ENCODE measurements at regions not wholly inside any gene's neighbourhood (a gene's known extent, or its start where the extent isn't known, plus 50 kb on each side); places are given as distances from the start of the nearest gene placed in this dataset.
"Not testable (repeated sequence)": the region's sequence is repeated elsewhere in the genome, so short reads cannot be mapped to it uniquely, and the experiment has no call there.

DNA sequence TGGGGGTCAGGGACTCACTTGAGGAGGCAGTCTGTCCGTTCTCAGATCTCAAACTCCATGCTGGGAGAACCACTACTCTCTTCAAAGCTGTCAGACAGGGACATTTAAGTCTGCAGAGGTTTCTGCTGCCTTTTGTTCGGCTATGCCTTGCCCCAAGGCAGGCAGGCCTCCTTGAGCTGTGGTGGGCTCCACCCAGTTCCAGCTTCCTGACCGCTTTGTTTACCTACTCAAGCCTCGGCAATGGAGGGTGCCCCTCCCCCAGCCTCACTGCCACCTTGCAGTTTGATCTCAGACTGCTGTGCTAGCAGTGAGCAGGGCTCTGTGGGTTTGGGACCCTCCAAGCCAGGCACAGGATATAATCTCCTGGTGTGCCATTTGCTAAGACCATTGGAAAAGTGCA lies 530.0 kb downstream of the LRRIQ3 start:
- DNase-seq (ENCODE audit: low spot score); H3K9me3 Mint-ChIP-seq; intact Hi-C loops (cut with micrococcal nuclease); H3K4me1 Mint-ChIP-seq (ENCODE audit: low read depth); H3K27ac Mint-ChIP-seq; H3K36me3 Mint-ChIP-seq (ENCODE audit: low read depth); H3K27me3 Mint-ChIP-seq (ENCODE audit: insufficient read depth); H3K4me3 Mint-ChIP-seq: not testable (repeated sequence)

DNA sequence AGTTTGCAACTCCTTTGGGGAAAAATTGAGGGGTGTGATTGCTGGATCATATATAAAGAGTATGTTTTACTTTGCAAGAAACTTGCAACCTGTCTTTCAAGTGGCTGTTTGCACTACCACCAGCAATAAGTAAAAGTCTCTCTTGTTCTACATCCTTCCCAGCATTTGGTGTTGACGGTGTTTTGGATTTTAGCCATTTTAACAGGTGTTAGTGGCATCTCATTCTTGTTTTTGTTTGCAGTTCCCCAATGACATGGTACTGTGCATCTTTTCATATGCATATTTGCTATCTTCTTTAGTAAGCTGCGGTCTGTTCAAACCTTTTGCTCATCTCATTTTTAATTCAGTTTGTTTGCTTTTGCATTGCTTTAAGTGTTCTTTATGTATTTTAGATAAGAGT lies 535.5 kb downstream of the LRRIQ3 start:
- peaks cover 5% of the 10 kb centered on the region for H3K9me3 Mint-ChIP-seq
- H3K27ac Mint-ChIP-seq: no peak overlapping the region
- intact Hi-C loops (cut with micrococcal nuclease): no loop called here
- H3K4me3 Mint-ChIP-seq: no peak overlapping the region
- H3K4me1 Mint-ChIP-seq (ENCODE audit: low read depth): no peaks in the 10 kb centered on the region
- no peaks in the 10 kb centered on the region for H3K36me3 Mint-ChIP-seq (ENCODE audit: low read depth)
- no peaks in the 10 kb centered on the region for H3K27me3 Mint-ChIP-seq (ENCODE audit: insufficient read depth)
- no peak for DNase-seq (ENCODE audit: low spot score)

- DNase-seq (ENCODE audit: low spot score): no peak
- H3K27me3 Mint-ChIP-seq (ENCODE audit: insufficient read depth): no peaks in the 10 kb centered on the region
- H3K4me3 Mint-ChIP-seq: no peak overlapping the region
- H3K9me3 Mint-ChIP-seq: peaks cover 5% of the 10 kb centered on the region
- H3K4me1 Mint-ChIP-seq (ENCODE audit: low read depth): no peaks in the 10 kb centered on the region
- no peaks in the 10 kb centered on the region for H3K36me3 Mint-ChIP-seq (ENCODE audit: low read depth)
- intact Hi-C loops (cut with micrococcal nuclease): no loop called here
- H3K27ac Mint-ChIP-seq: no peak overlapping the region
These were observed 538.8 kb downstream of the LRRIQ3 start for GRCh38 chr1:73659136-73659535.

DNA sequence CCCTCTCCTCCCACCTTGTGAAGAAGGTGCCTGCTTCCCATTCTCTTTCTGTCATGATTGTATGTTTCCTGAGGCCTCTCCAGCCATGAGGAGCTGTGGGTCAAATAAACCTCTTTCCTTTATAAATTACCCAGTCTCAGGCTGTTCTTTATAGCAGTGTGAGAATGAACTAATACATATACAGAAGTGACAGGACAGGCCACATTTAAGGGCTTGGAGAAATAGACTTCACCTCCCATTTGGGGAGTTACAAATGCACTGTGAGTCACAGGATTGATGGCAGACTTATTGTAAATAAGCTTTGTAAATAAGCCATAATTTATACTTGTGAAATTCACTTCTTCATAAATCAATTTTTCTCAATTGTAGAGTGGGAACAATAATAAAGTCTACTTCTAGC lies 543.3 kb downstream of the LRRIQ3 start:
- peaks cover 5% of the 10 kb centered on the region for H3K9me3 Mint-ChIP-seq
- H3K4me1 Mint-ChIP-seq (ENCODE audit: low read depth): no peaks in the 10 kb centered on the region
- H3K27me3 Mint-ChIP-seq (ENCODE audit: insufficient read depth): no peaks in the 10 kb centered on the region
- no peak overlapping the region for H3K4me3 Mint-ChIP-seq
- no peaks in the 10 kb centered on the region for H3K36me3 Mint-ChIP-seq (ENCODE audit: low read depth)
- DNase-seq (ENCODE audit: low spot score): no peak
- intact Hi-C loops (cut with micrococcal nuclease): no loop called here
- no peak overlapping the region for H3K27ac Mint-ChIP-seq

DNA sequence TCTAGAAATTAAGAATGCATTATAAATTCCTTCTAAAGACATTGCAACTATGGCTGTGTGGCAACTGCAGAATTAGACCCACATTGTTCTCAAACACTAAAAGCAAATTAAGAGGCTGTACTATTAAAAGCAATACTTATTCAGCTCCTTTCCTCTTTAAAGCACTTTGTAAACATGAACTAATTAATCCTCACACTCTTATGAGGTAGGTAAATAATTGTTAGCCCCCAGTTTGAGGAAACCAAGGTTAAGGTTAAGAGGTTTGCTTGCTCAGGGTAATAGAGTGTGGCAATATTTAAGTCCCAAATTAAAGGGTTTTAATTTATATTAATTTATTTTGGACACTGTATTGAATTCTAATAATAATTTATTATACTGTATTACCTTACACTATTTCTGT lies 553.8 kb downstream of the LRRIQ3 start:
- Mint-ChIP-seq H3K4me1 (ENCODE audit: low read depth) (no peaks in the 10 kb centered on the region), H3K4me3 (no peak overlapping the region), H3K36me3 (ENCODE audit: low read depth) (no peaks in the 10 kb centered on the region), H3K27me3 (ENCODE audit: insufficient read depth) (no peaks in the 10 kb centered on the region), H3K27ac (no peak overlapping the region), H3K9me3 (no peaks in the 10 kb centered on the region)
- DNase-seq (ENCODE audit: low spot score): no peak
- intact Hi-C loops (cut with micrococcal nuclease): no loop called here

DNA sequence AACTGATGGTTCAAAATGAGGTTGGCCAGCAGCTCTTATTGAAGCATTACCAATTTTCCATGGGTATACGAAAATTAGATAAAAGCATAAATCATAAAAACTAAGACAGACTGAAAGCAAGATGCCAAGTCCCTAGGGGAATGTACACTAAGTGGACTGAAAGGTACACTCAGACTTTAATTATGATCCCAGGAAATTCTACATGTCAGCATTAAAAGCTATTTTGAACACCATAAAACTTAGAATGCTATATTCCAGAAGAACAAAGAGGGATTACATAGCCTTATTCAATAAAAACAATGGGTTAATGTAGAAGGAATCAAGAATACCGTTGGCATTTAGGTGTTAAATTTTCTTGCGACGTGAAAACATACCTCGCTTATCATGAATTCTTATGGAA lies 558.5 kb downstream of the LRRIQ3 start:
- no peaks in the 10 kb centered on the region for H3K9me3 Mint-ChIP-seq
- no peaks in the 10 kb centered on the region for H3K4me1 Mint-ChIP-seq (ENCODE audit: low read depth)
- no peak for DNase-seq (ENCODE audit: low spot score)
- no peaks in the 10 kb centered on the region for H3K36me3 Mint-ChIP-seq (ENCODE audit: low read depth)
- intact Hi-C loops (cut with micrococcal nuclease): no loop called here
- H3K27ac Mint-ChIP-seq: no peak overlapping the region
- no peaks in the 10 kb centered on the region for H3K27me3 Mint-ChIP-seq (ENCODE audit: insufficient read depth)
- H3K4me3 Mint-ChIP-seq: no peak overlapping the region

GRCh38 chr1:73637264-73637663 lies 560.7 kb downstream of the LRRIQ3 start:
- H3K27ac Mint-ChIP-seq: no peak overlapping the region
- H3K27me3 Mint-ChIP-seq (ENCODE audit: insufficient read depth): no peaks in the 10 kb centered on the region
- DNase-seq (ENCODE audit: low spot score): no peak
- H3K4me3 Mint-ChIP-seq: no peak overlapping the region
- H3K9me3 Mint-ChIP-seq: no peaks in the 10 kb centered on the region
- intact Hi-C loops (cut with micrococcal nuclease): no loop called here
- H3K36me3 Mint-ChIP-seq (ENCODE audit: low read depth): no peaks in the 10 kb centered on the region
- no peaks in the 10 kb centered on the region for H3K4me1 Mint-ChIP-seq (ENCODE audit: low read depth)

DNA sequence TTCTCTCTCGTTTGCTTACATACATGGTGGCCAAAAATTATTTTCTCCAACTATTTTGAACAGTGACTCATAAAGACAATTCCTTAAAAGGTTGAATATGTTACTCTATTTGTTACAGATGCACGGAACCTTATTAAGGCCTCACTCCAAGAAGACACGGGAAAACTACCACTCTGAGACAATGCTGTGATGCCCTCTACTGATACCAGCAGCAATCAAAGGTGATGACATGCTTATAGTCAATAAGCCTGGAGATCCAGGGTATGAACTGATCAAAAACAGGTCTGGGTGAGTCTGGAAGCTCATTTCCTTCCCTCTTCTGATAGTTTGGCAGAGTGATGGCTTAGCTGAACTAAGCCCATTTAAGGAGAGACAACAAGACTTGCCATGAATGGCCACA lies 563.0 kb downstream of the LRRIQ3 start:
- DNase-seq (ENCODE audit: low spot score): no peak
- no peaks in the 10 kb centered on the region for H3K36me3 Mint-ChIP-seq (ENCODE audit: low read depth)
- no peak overlapping the region for H3K27ac Mint-ChIP-seq
- intact Hi-C loops (cut with micrococcal nuclease): no loop called here
- no peaks in the 10 kb centered on the region for H3K4me1 Mint-ChIP-seq (ENCODE audit: low read depth)
- H3K9me3 Mint-ChIP-seq: peaks cover 4% of the 10 kb centered on the region
- no peak overlapping the region for H3K4me3 Mint-ChIP-seq
- no peaks in the 10 kb centered on the region for H3K27me3 Mint-ChIP-seq (ENCODE audit: insufficient read depth)

GRCh38 chr1:73627723-73628122 lies 570.3 kb downstream of the LRRIQ3 start:
- Mint-ChIP-seq H3K27me3 (ENCODE audit: insufficient read depth) (no peaks in the 10 kb centered on the region), H3K4me1 (ENCODE audit: low read depth) (no peaks in the 10 kb centered on the region), H3K27ac (no peak overlapping the region), H3K4me3 (no peak overlapping the region), H3K36me3 (ENCODE audit: low read depth) (no peaks in the 10 kb centered on the region), H3K9me3 (peaks cover 11% of the 10 kb centered on the region)
- no peak for DNase-seq (ENCODE audit: low spot score)
- intact Hi-C loops (cut with micrococcal nuclease): no loop called here

- H3K27me3 Mint-ChIP-seq (ENCODE audit: insufficient read depth): no peaks in the 10 kb centered on the region
- DNase-seq (ENCODE audit: low spot score): no peak
- no peak overlapping the region for H3K4me3 Mint-ChIP-seq
- H3K9me3 Mint-ChIP-seq: peaks cover 11% of the 10 kb centered on the region
- H3K27ac Mint-ChIP-seq: no peak overlapping the region
- no peaks in the 10 kb centered on the region for H3K4me1 Mint-ChIP-seq (ENCODE audit: low read depth)
- H3K36me3 Mint-ChIP-seq (ENCODE audit: low read depth): no peaks in the 10 kb centered on the region
- intact Hi-C loops (cut with micrococcal nuclease): no loop called here
These were observed 571.6 kb downstream of the LRRIQ3 start for GRCh38 chr1:73626326-73626725.

GRCh38 chr1:73623946-73624345 lies 574.0 kb downstream of the LRRIQ3 start:
- intact Hi-C loops (cut with micrococcal nuclease): no loop called here
- no peak for DNase-seq (ENCODE audit: low spot score)
- H3K4me1 Mint-ChIP-seq (ENCODE audit: low read depth): no peaks in the 10 kb centered on the region
- no peak overlapping the region for H3K4me3 Mint-ChIP-seq
- H3K36me3 Mint-ChIP-seq (ENCODE audit: low read depth): no peaks in the 10 kb centered on the region
- H3K27me3 Mint-ChIP-seq (ENCODE audit: insufficient read depth): no peaks in the 10 kb centered on the region
- H3K27ac Mint-ChIP-seq: no peak overlapping the region
- H3K9me3 Mint-ChIP-seq: no peaks in the 10 kb centered on the region

- Mint-ChIP-seq H3K36me3 (ENCODE audit: low read depth) (no peaks in the 10 kb centered on the region), H3K4me1 (ENCODE audit: low read depth) (no peaks in the 10 kb centered on the region), H3K4me3 (no peak overlapping the region), H3K9me3 (peaks cover 4% of the 10 kb centered on the region), H3K27ac (no peak overlapping the region), H3K27me3 (ENCODE audit: insufficient read depth) (no peaks in the 10 kb centered on the region)
- intact Hi-C loops (cut with micrococcal nuclease): no loop called here
- DNase-seq (ENCODE audit: low spot score): no peak
These were observed 580.8 kb downstream of the LRRIQ3 start for GRCh38 chr1:73617145-73617544.

- H3K9me3 Mint-ChIP-seq: peaks cover 4% of the 10 kb centered on the region
- H3K4me1 Mint-ChIP-seq (ENCODE audit: low read depth): no peaks in the 10 kb centered on the region
- no peak overlapping the region for H3K27ac Mint-ChIP-seq
- H3K27me3 Mint-ChIP-seq (ENCODE audit: insufficient read depth): no peaks in the 10 kb centered on the region
- no peak for DNase-seq (ENCODE audit: low spot score)
- intact Hi-C loops (cut with micrococcal nuclease): no loop called here
- no peak overlapping the region for H3K4me3 Mint-ChIP-seq
- H3K36me3 Mint-ChIP-seq (ENCODE audit: low read depth): no peaks in the 10 kb centered on the region
These were observed 586.3 kb downstream of the LRRIQ3 start for GRCh38 chr1:73611681-73612080.

GRCh38 chr1:73604739-73605138 lies 593.2 kb downstream of the LRRIQ3 start:
- no peaks in the 10 kb centered on the region for H3K27me3 Mint-ChIP-seq (ENCODE audit: insufficient read depth)
- no peaks in the 10 kb centered on the region for H3K9me3 Mint-ChIP-seq
- H3K4me1 Mint-ChIP-seq (ENCODE audit: low read depth): no peaks in the 10 kb centered on the region
- no peak for DNase-seq (ENCODE audit: low spot score)
- no peak overlapping the region for H3K4me3 Mint-ChIP-seq
- intact Hi-C loops (cut with micrococcal nuclease): no loop called here
- no peak overlapping the region for H3K27ac Mint-ChIP-seq
- H3K36me3 Mint-ChIP-seq (ENCODE audit: low read depth): no peaks in the 10 kb centered on the region

All from activated T-helper 1 cell treated with anti-CD3 and anti-CD28 coated beads, Interleukin-12 subunit alpha, Interleukin-12 subunit beta, Interleukin-2, Interleukin-4 antibody, amounts not matched to agents 30 ng/mL and 10 ng/mL and 1 ng/mL, durations not matched to agents 14 hours and 24 hours and 36 hours (primary cell).